ENCODE measurements at regions not wholly inside any gene's neighbourhood (a gene's known extent, or its start where the extent isn't known, plus 50 kb on each side); places are given as distances from the start of the nearest gene placed in this dataset.
A peak's percentile ranks its signal among the peaks of the same experiment; 100 is the strongest.

GRCh38 chr10:78528749-78529204 is 495.1 kb downstream of the RPS24 start:
- Histone ChIP-seq H3K27ac (no peak overlapping the region), H3K4me1 (no peaks in the 10 kb centered on the region), H3K36me3 (no peaks in the 10 kb centered on the region), H3K4me3 (no peak overlapping the region), H3K27me3 (no peaks in the 10 kb centered on the region), H3K9me3 (no peaks in the 10 kb centered on the region)
- peak in 1 of 2 donors; percentile 7 for DNase-seq (ENCODE audit: low spot score in 2 of 2)
- 85% methylated on average over 13 of the region's 13 CpGs for WGBS
- TF ChIP-seq CTCF (IDR thresholded peaks at IDR 0.05) (no peak), EP300 (IDR thresholded peaks at IDR 0.05) (no peak), POLR2AphosphoS5 (IDR thresholded peaks at IDR 0.05) (no peak), POLR2A (IDR thresholded peaks at IDR 0.05) (no peak)

- no peak overlapping the region for H3K27ac ChIP-seq
Measured at GRCh38 chr10:78529262-78529661, 495.6 kb downstream of the RPS24 start.

GRCh38 chr10:78531088-78531487 is 497.4 kb downstream of the RPS24 start:
- WGBS: 40% methylated on average over 2 of the region's 3 CpGs
- Histone ChIP-seq H3K4me1 (no peaks in the 10 kb centered on the region), H3K27ac (no peak overlapping the region), H3K9me3 (no peaks in the 10 kb centered on the region), H3K36me3 (no peaks in the 10 kb centered on the region), H3K27me3 (no peaks in the 10 kb centered on the region), H3K4me3 (no peak overlapping the region)
- TF ChIP-seq POLR2A (IDR thresholded peaks at IDR 0.05) (no peak), POLR2AphosphoS5 (IDR thresholded peaks at IDR 0.05) (no peak), EP300 (IDR thresholded peaks at IDR 0.05) (no peak), CTCF (IDR thresholded peaks at IDR 0.05) (no peak)
- DNase-seq (ENCODE audit: low spot score in 2 of 2): peak in 1 of 2 donors; percentile 24

More at GRCh38 chr10:78529262-78529661, 495.6 kb downstream of the RPS24 start:
- 94% methylated on average over 2 of the region's 2 CpGs for WGBS
- H3K9me3 ChIP-seq: no peaks in the 10 kb centered on the region
- H3K4me3 ChIP-seq: no peak overlapping the region
- DNase-seq (ENCODE audit: low spot score in 2 of 2): no peak
- no peaks in the 10 kb centered on the region for H3K36me3 ChIP-seq
- H3K4me1 ChIP-seq: no peaks in the 10 kb centered on the region
- H3K27me3 ChIP-seq: no peaks in the 10 kb centered on the region
- TF ChIP-seq POLR2AphosphoS5 (IDR thresholded peaks at IDR 0.05) (no peak), EP300 (IDR thresholded peaks at IDR 0.05) (no peak), CTCF (IDR thresholded peaks at IDR 0.05) (no peak), POLR2A (IDR thresholded peaks at IDR 0.05) (no peak)

GRCh38 chr10:78532480-78533042 is 498.9 kb downstream of the RPS24 start:
- Histone ChIP-seq H3K4me1 (no peaks in the 10 kb centered on the region), H3K4me3 (no peak overlapping the region), H3K36me3 (no peaks in the 10 kb centered on the region), H3K9me3 (no peaks in the 10 kb centered on the region), H3K27ac (no peak overlapping the region), H3K27me3 (no peaks in the 10 kb centered on the region)
- WGBS: 79% methylated on average over 3 of the region's 3 CpGs
- no peak for TF ChIP-seq CTCF (IDR thresholded peaks at IDR 0.05)
- no peak for TF ChIP-seq POLR2A (IDR thresholded peaks at IDR 0.05)
- no peak for TF ChIP-seq POLR2AphosphoS5 (IDR thresholded peaks at IDR 0.05)
- no peak for TF ChIP-seq EP300 (IDR thresholded peaks at IDR 0.05)
- DNase-seq (ENCODE audit: low spot score in 2 of 2): peak in 1 of 2 donors; percentile 56

GRCh38 chr10:78533098-78533497 is 499.4 kb downstream of the RPS24 start:
- H3K4me1 ChIP-seq: no peaks in the 10 kb centered on the region
- peak in 1 of 2 donors; percentile 32 for DNase-seq (ENCODE audit: low spot score in 2 of 2)
- H3K36me3 ChIP-seq: no peaks in the 10 kb centered on the region
- TF ChIP-seq EP300 (IDR thresholded peaks at IDR 0.05): no peak
- H3K27ac ChIP-seq: no peak overlapping the region
- 73% methylated on average over 5 of the region's 5 CpGs for WGBS
- H3K27me3 ChIP-seq: no peaks in the 10 kb centered on the region
- H3K4me3 ChIP-seq: no peak overlapping the region
- no peaks in the 10 kb centered on the region for H3K9me3 ChIP-seq

GRCh38 chr10:78533776-78534175 is 500.1 kb downstream of the RPS24 start:
- no peaks in the 10 kb centered on the region for H3K9me3 ChIP-seq
- WGBS: 95% methylated on average over 5 of the region's 5 CpGs
- H3K36me3 ChIP-seq: no peaks in the 10 kb centered on the region
- peak in 1 of 2 donors; percentile 37 for DNase-seq (ENCODE audit: low spot score in 2 of 2)
- H3K4me3 ChIP-seq: no peak overlapping the region
- TF ChIP-seq CTCF (IDR thresholded peaks at IDR 0.05) (no peak), POLR2AphosphoS5 (IDR thresholded peaks at IDR 0.05) (no peak), POLR2A (IDR thresholded peaks at IDR 0.05) (no peak), EP300 (IDR thresholded peaks at IDR 0.05) (no peak)
- no peak overlapping the region for H3K27ac ChIP-seq
- no peaks in the 10 kb centered on the region for H3K27me3 ChIP-seq
- H3K4me1 ChIP-seq: no peaks in the 10 kb centered on the region

All from suprapubic skin (tissue), 4 donors.